HG02840 (cell line): ENCODE measurements at regions not wholly inside any gene's neighbourhood (a gene's known extent, or its start where the extent isn't known, plus 50 kb on each side); places are given as distances from the start of the nearest gene placed in this dataset.
"Not testable (repeated sequence)": the region's sequence is repeated elsewhere in the genome, so short reads cannot be mapped to it uniquely, and the experiment has no call there.

ENCODE experiments used
- ATAC-seq: cut with Tn5 transposase; IDR thresholded peaks from one replicate; pipeline ENCODE4 v1.9.1; 2021; ENCODE audit warnings: mild to moderate bottlenecking, moderate library complexity, moderate number of reproducible peaks; ENCODE audit not compliant: unreplicated experiment, low FRiP score

GRCh38 chr6:141976994-141977393, 155.7 kb upstream of the GJE1 start:
- no peak for ATAC-seq

GRCh38 chr6:141969768-141970415, 162.8 kb upstream of the GJE1 start:
- not testable (repeated sequence) for ATAC-seq

- ATAC-seq, result no peak
Measured at GRCh38 chr6:141969201-141969600, 163.5 kb upstream of the GJE1 start.

GRCh38 chr6:141968632-141969031, 164.1 kb upstream of the GJE1 start:
- no peak for ATAC-seq

- no peak for ATAC-seq
Measured at GRCh38 chr6:141965016-141965545, 167.6 kb upstream of the GJE1 start.

GRCh38 chr6:141963543-141964295, 169.0 kb upstream of the GJE1 start:
- no peak for ATAC-seq

GRCh38 chr6:141957271-141957670, 175.5 kb upstream of the GJE1 start:
- ATAC-seq, result no peak

GRCh38 chr6:141956868-141957267, 175.9 kb upstream of the GJE1 start:
- no peak for ATAC-seq

- no peak for ATAC-seq
Measured at GRCh38 chr6:141956046-141956761, 176.5 kb upstream of the GJE1 start.

GRCh38 chr6:141953072-141953471, 179.7 kb upstream of the GJE1 start:
- no peak for ATAC-seq

- ATAC-seq, result no peak
Measured at GRCh38 chr6:141946502-141946901, 186.2 kb upstream of the GJE1 start.

- ATAC-seq, result no peak
Measured at GRCh38 chr6:141938664-141939063, 194.1 kb upstream of the GJE1 start.

- ATAC-seq, result no peak
Measured at GRCh38 chr6:141932685-141933084, 200.0 kb upstream of the GJE1 start.

- not testable (repeated sequence) for ATAC-seq
Measured at GRCh38 chr6:141926200-141926900, 206.4 kb upstream of the GJE1 start.

GRCh38 chr6:141925001-141925400, 207.7 kb upstream of the GJE1 start:
- no peak for ATAC-seq

- no peak for ATAC-seq
Measured at GRCh38 chr6:141922898-141923297, 209.8 kb upstream of the GJE1 start.

- ATAC-seq, result not testable (repeated sequence)
Measured at GRCh38 chr6:141916682-141917505, 215.8 kb upstream of the GJE1 start.

GRCh38 chr6:141914646-141915045, 218.1 kb upstream of the GJE1 start:
- no peak for ATAC-seq

GRCh38 chr6:141906569-141907080, 226.1 kb upstream of the GJE1 start:
- no peak for ATAC-seq

- no peak for ATAC-seq
Measured at GRCh38 chr6:141890661-141891060, 242.1 kb upstream of the GJE1 start.
